ENCODE measurements at regions not wholly inside any gene's neighbourhood (a gene's known extent, or its start where the extent isn't known, plus 50 kb on each side); places are given as distances from the start of the nearest gene placed in this dataset.

GRCh38 chr4:130080872-130081451 is 985.0 kb downstream of the C4orf33 start:
- no peaks in the 10 kb centered on the region for H3K9me3 Mint-ChIP-seq
- H3K27ac Mint-ChIP-seq: no peak overlapping the region
- H3K36me3 Mint-ChIP-seq: no peaks in the 10 kb centered on the region
- no peak overlapping the region for H3K4me3 Mint-ChIP-seq
- no peaks in the 10 kb centered on the region for H3K4me1 Mint-ChIP-seq
- H3K27me3 Mint-ChIP-seq: no peaks in the 10 kb centered on the region
- DNase-seq: no peak

- Mint-ChIP-seq H3K9me3 (peaks cover 2% of the 10 kb centered on the region), H3K27ac (no peak overlapping the region), H3K27me3 (no peaks in the 10 kb centered on the region), H3K4me3 (no peak overlapping the region), H3K36me3 (no peaks in the 10 kb centered on the region), H3K4me1 (no peaks in the 10 kb centered on the region)
- DNase-seq: no peak
Observed at GRCh38 chr4:130090427-130090826, 994.5 kb downstream of the C4orf33 start.

- Mint-ChIP-seq H3K9me3 (peaks cover 4% of the 10 kb centered on the region), H3K27ac (no peak overlapping the region), H3K4me1 (no peaks in the 10 kb centered on the region), H3K36me3 (no peaks in the 10 kb centered on the region), H3K27me3 (no peaks in the 10 kb centered on the region), H3K4me3 (no peak overlapping the region)
- DNase-seq: no peak
Observed at GRCh38 chr4:130092187-130093015, 996.4 kb downstream of the C4orf33 start.

GRCh38 chr4:130099105-130099504 is 1003.2 kb downstream of the C4orf33 start:
- H3K9me3 Mint-ChIP-seq: peaks cover 4% of the 10 kb centered on the region
- no peaks in the 10 kb centered on the region for H3K36me3 Mint-ChIP-seq
- H3K27ac Mint-ChIP-seq: no peak overlapping the region
- no peaks in the 10 kb centered on the region for H3K27me3 Mint-ChIP-seq
- no peak for DNase-seq
- H3K4me3 Mint-ChIP-seq: no peak overlapping the region
- no peaks in the 10 kb centered on the region for H3K4me1 Mint-ChIP-seq

GRCh38 chr4:130110189-130110588 is 1014.2 kb downstream of the C4orf33 start:
- H3K27ac Mint-ChIP-seq: no peak overlapping the region
- no peak overlapping the region for H3K4me3 Mint-ChIP-seq
- no peaks in the 10 kb centered on the region for H3K4me1 Mint-ChIP-seq
- H3K36me3 Mint-ChIP-seq: no peaks in the 10 kb centered on the region
- no peak for DNase-seq
- peaks cover 8% of the 10 kb centered on the region for H3K9me3 Mint-ChIP-seq
- no peaks in the 10 kb centered on the region for H3K27me3 Mint-ChIP-seq

- Mint-ChIP-seq H3K4me1 (no peaks in the 10 kb centered on the region), H3K27ac (no peak overlapping the region), H3K4me3 (no peak overlapping the region), H3K27me3 (no peaks in the 10 kb centered on the region), H3K36me3 (no peaks in the 10 kb centered on the region), H3K9me3 (peaks cover 8% of the 10 kb centered on the region)
- DNase-seq: no peak
Observed at GRCh38 chr4:130110770-130111169, 1014.8 kb downstream of the C4orf33 start.

GRCh38 chr4:130124066-130124465 is 1028.1 kb downstream of the C4orf33 start:
- Mint-ChIP-seq H3K4me1 (no peaks in the 10 kb centered on the region), H3K4me3 (no peak overlapping the region), H3K36me3 (no peaks in the 10 kb centered on the region), H3K27me3 (no peaks in the 10 kb centered on the region), H3K9me3 (peaks cover 8% of the 10 kb centered on the region), H3K27ac (no peak overlapping the region)
- DNase-seq: no peak

GRCh38 chr4:130125467-130125866 is 1029.5 kb downstream of the C4orf33 start:
- peaks cover 11% of the 10 kb centered on the region for H3K9me3 Mint-ChIP-seq
- no peaks in the 10 kb centered on the region for H3K27me3 Mint-ChIP-seq
- no peak for DNase-seq
- H3K4me3 Mint-ChIP-seq: no peak overlapping the region
- no peaks in the 10 kb centered on the region for H3K36me3 Mint-ChIP-seq
- no peak overlapping the region for H3K27ac Mint-ChIP-seq
- H3K4me1 Mint-ChIP-seq: no peaks in the 10 kb centered on the region

- no peaks in the 10 kb centered on the region for H3K27me3 Mint-ChIP-seq
- H3K36me3 Mint-ChIP-seq: no peaks in the 10 kb centered on the region
- H3K4me3 Mint-ChIP-seq: no peak overlapping the region
- no peaks in the 10 kb centered on the region for H3K4me1 Mint-ChIP-seq
- DNase-seq: no peak
- H3K27ac Mint-ChIP-seq: no peak overlapping the region
- H3K9me3 Mint-ChIP-seq: peaks cover 11% of the 10 kb centered on the region
Observed at GRCh38 chr4:130127297-130127696, 1031.3 kb downstream of the C4orf33 start.

GRCh38 chr4:130131536-130131935 is 1035.6 kb downstream of the C4orf33 start:
- H3K4me3 Mint-ChIP-seq: no peak overlapping the region
- H3K4me1 Mint-ChIP-seq: no peaks in the 10 kb centered on the region
- no peak overlapping the region for H3K27ac Mint-ChIP-seq
- H3K9me3 Mint-ChIP-seq: peaks cover 11% of the 10 kb centered on the region
- H3K27me3 Mint-ChIP-seq: no peaks in the 10 kb centered on the region
- H3K36me3 Mint-ChIP-seq: no peaks in the 10 kb centered on the region
- no peak for DNase-seq

- no peak overlapping the region for H3K4me3 Mint-ChIP-seq
- H3K27me3 Mint-ChIP-seq: no peaks in the 10 kb centered on the region
- H3K4me1 Mint-ChIP-seq: no peaks in the 10 kb centered on the region
- H3K36me3 Mint-ChIP-seq: no peaks in the 10 kb centered on the region
- no peak overlapping the region for H3K27ac Mint-ChIP-seq
- H3K9me3 Mint-ChIP-seq: no peaks in the 10 kb centered on the region
- no peak for DNase-seq
Observed at GRCh38 chr4:130141651-130142050, 1045.7 kb downstream of the C4orf33 start.

GRCh38 chr4:130143656-130144055 is 1047.7 kb downstream of the C4orf33 start:
- Mint-ChIP-seq H3K27ac (no peak overlapping the region), H3K4me1 (no peaks in the 10 kb centered on the region), H3K36me3 (no peaks in the 10 kb centered on the region), H3K27me3 (no peaks in the 10 kb centered on the region), H3K9me3 (peaks cover 1% of the 10 kb centered on the region), H3K4me3 (no peak overlapping the region)
- no peak for DNase-seq

GRCh38 chr4:130146773-130147172 is 1050.8 kb downstream of the C4orf33 start:
- no peak overlapping the region for H3K4me3 Mint-ChIP-seq
- H3K27ac Mint-ChIP-seq: no peak overlapping the region
- H3K36me3 Mint-ChIP-seq: no peaks in the 10 kb centered on the region
- H3K4me1 Mint-ChIP-seq: no peaks in the 10 kb centered on the region
- no peak for DNase-seq
- peaks cover 3% of the 10 kb centered on the region for H3K9me3 Mint-ChIP-seq
- H3K27me3 Mint-ChIP-seq: no peaks in the 10 kb centered on the region

- H3K9me3 Mint-ChIP-seq: peaks cover 3% of the 10 kb centered on the region
- no peak overlapping the region for H3K4me3 Mint-ChIP-seq
- H3K4me1 Mint-ChIP-seq: no peaks in the 10 kb centered on the region
- no peak for DNase-seq
- no peaks in the 10 kb centered on the region for H3K36me3 Mint-ChIP-seq
- no peaks in the 10 kb centered on the region for H3K27me3 Mint-ChIP-seq
- no peak overlapping the region for H3K27ac Mint-ChIP-seq
Observed at GRCh38 chr4:130147641-130148040, 1051.7 kb downstream of the C4orf33 start.

GRCh38 chr4:130154901-130155300 is 1058.9 kb downstream of the C4orf33 start:
- Mint-ChIP-seq H3K4me3 (no peak overlapping the region), H3K4me1 (no peaks in the 10 kb centered on the region), H3K36me3 (no peaks in the 10 kb centered on the region), H3K9me3 (peaks cover 8% of the 10 kb centered on the region), H3K27ac (no peak overlapping the region), H3K27me3 (no peaks in the 10 kb centered on the region)
- no peak for DNase-seq

GRCh38 chr4:130163701-130164100 is 1067.7 kb downstream of the C4orf33 start:
- no peaks in the 10 kb centered on the region for H3K4me1 Mint-ChIP-seq
- H3K36me3 Mint-ChIP-seq: no peaks in the 10 kb centered on the region
- DNase-seq: no peak
- no peak overlapping the region for H3K4me3 Mint-ChIP-seq
- H3K27me3 Mint-ChIP-seq: no peaks in the 10 kb centered on the region
- no peak overlapping the region for H3K27ac Mint-ChIP-seq
- peaks cover 5% of the 10 kb centered on the region for H3K9me3 Mint-ChIP-seq
